ENCODE measurements at regions not wholly inside any gene's neighbourhood (a gene's known extent, or its start where the extent isn't known, plus 50 kb on each side); places are given as distances from the start of the nearest gene placed in this dataset.

GRCh38 chr7:41277561-41277960, 425.3 kb downstream of the INHBA start:
- no peak for TF ChIP-seq POLR2A (IDR thresholded peaks at IDR 0.05; ENCODE audit: low read length)
- TF ChIP-seq GATA1 (IDR thresholded peaks at IDR 0.05; ENCODE audit: low read depth, low read length) = no peak

All from erythroblast (primary cell).